ENCODE measurements at regions not wholly inside any gene's neighbourhood (a gene's known extent, or its start where the extent isn't known, plus 50 kb on each side); places are given as distances from the start of the nearest gene placed in this dataset.

GRCh38 chr7:17556247-17556956 lies 257.9 kb downstream of the AHR start:
- no peak overlapping the region for H3K4me3 ChIP-seq (ENCODE audit: low read depth, low read length)
- H3K27ac ChIP-seq (ENCODE audit: low read depth, low read length) = peak overlapping the region; percentile 85
- H2AFZ ChIP-seq (ENCODE audit: low read length, unreplicated experiment) = no peak overlapping the region
- H3K4me1 ChIP-seq (ENCODE audit: control insufficient read depth, insufficient read depth, low read length, unreplicated experiment) = peaks cover 49% of the 10 kb centered on the region
- no peaks in the 10 kb centered on the region for H3K36me3 ChIP-seq (ENCODE audit: insufficient read depth, low read length)
- H3K79me2 ChIP-seq (ENCODE audit: control insufficient read depth, insufficient read depth, low read length, unreplicated experiment) = no peaks in the 10 kb centered on the region
- no peaks in the 10 kb centered on the region for H3K27me3 ChIP-seq (ENCODE audit: insufficient read depth, low read length)

- H3K27me3 ChIP-seq (ENCODE audit: insufficient read depth, low read length) = no peaks in the 10 kb centered on the region
- no peak overlapping the region for H2AFZ ChIP-seq (ENCODE audit: low read length, unreplicated experiment)
- H3K4me3 ChIP-seq (ENCODE audit: low read depth, low read length) = peak overlapping the region; percentile 18
- no peaks in the 10 kb centered on the region for H3K36me3 ChIP-seq (ENCODE audit: insufficient read depth, low read length)
- H3K4me1 ChIP-seq (ENCODE audit: control insufficient read depth, insufficient read depth, low read length, unreplicated experiment) = peaks cover 49% of the 10 kb centered on the region
- peak overlapping the region; percentile 85 for H3K27ac ChIP-seq (ENCODE audit: low read depth, low read length)
- H3K79me2 ChIP-seq (ENCODE audit: control insufficient read depth, insufficient read depth, low read length, unreplicated experiment) = no peaks in the 10 kb centered on the region
These were observed 258.8 kb downstream of the AHR start for GRCh38 chr7:17557251-17557671.

GRCh38 chr7:17558135-17558534 lies 259.7 kb downstream of the AHR start:
- Histone ChIP-seq H3K4me1 (ENCODE audit: control insufficient read depth, insufficient read depth, low read length, unreplicated experiment) (peaks cover 49% of the 10 kb centered on the region), H3K79me2 (ENCODE audit: control insufficient read depth, insufficient read depth, low read length, unreplicated experiment) (no peaks in the 10 kb centered on the region), H3K27me3 (ENCODE audit: insufficient read depth, low read length) (no peaks in the 10 kb centered on the region), H3K36me3 (ENCODE audit: insufficient read depth, low read length) (no peaks in the 10 kb centered on the region), H3K27ac (ENCODE audit: low read depth, low read length) (peak overlapping the region; percentile 85), H2AFZ (ENCODE audit: low read length, unreplicated experiment) (peak overlapping the region; percentile 64), H3K4me3 (ENCODE audit: low read depth, low read length) (peak overlapping the region; percentile 7; the same call in 1 of the 2 replicates)

GRCh38 chr7:17558558-17559332 lies 260.3 kb downstream of the AHR start:
- no peak overlapping the region for H3K4me3 ChIP-seq (ENCODE audit: low read depth, low read length)
- H3K36me3 ChIP-seq (ENCODE audit: insufficient read depth, low read length) = no peaks in the 10 kb centered on the region
- peaks cover 49% of the 10 kb centered on the region for H3K4me1 ChIP-seq (ENCODE audit: control insufficient read depth, insufficient read depth, low read length, unreplicated experiment)
- H3K79me2 ChIP-seq (ENCODE audit: control insufficient read depth, insufficient read depth, low read length, unreplicated experiment) = no peaks in the 10 kb centered on the region
- H2AFZ ChIP-seq (ENCODE audit: low read length, unreplicated experiment) = peak overlapping the region; percentile 64
- no peaks in the 10 kb centered on the region for H3K27me3 ChIP-seq (ENCODE audit: insufficient read depth, low read length)
- peak overlapping the region; percentile 85 for H3K27ac ChIP-seq (ENCODE audit: low read depth, low read length)

- Histone ChIP-seq H3K79me2 (ENCODE audit: control insufficient read depth, insufficient read depth, low read length, unreplicated experiment) (no peaks in the 10 kb centered on the region), H3K4me1 (ENCODE audit: control insufficient read depth, insufficient read depth, low read length, unreplicated experiment) (peaks cover 49% of the 10 kb centered on the region), H3K27me3 (ENCODE audit: insufficient read depth, low read length) (no peaks in the 10 kb centered on the region), H3K27ac (ENCODE audit: low read depth, low read length) (peak overlapping the region; percentile 85), H3K36me3 (ENCODE audit: insufficient read depth, low read length) (no peaks in the 10 kb centered on the region), H2AFZ (ENCODE audit: low read length, unreplicated experiment) (no peak overlapping the region), H3K4me3 (ENCODE audit: low read depth, low read length) (no peak overlapping the region)
These were observed 260.9 kb downstream of the AHR start for GRCh38 chr7:17559388-17559787.

- peaks cover 49% of the 10 kb centered on the region for H3K4me1 ChIP-seq (ENCODE audit: control insufficient read depth, insufficient read depth, low read length, unreplicated experiment)
- no peak overlapping the region for H2AFZ ChIP-seq (ENCODE audit: low read length, unreplicated experiment)
- no peak overlapping the region for H3K4me3 ChIP-seq (ENCODE audit: low read depth, low read length)
- no peak overlapping the region for H3K27ac ChIP-seq (ENCODE audit: low read depth, low read length)
- no peaks in the 10 kb centered on the region for H3K79me2 ChIP-seq (ENCODE audit: control insufficient read depth, insufficient read depth, low read length, unreplicated experiment)
- no peaks in the 10 kb centered on the region for H3K27me3 ChIP-seq (ENCODE audit: insufficient read depth, low read length)
- no peaks in the 10 kb centered on the region for H3K36me3 ChIP-seq (ENCODE audit: insufficient read depth, low read length)
These were observed 262.1 kb downstream of the AHR start for GRCh38 chr7:17560516-17560915.

- no peaks in the 10 kb centered on the region for H3K79me2 ChIP-seq (ENCODE audit: control insufficient read depth, insufficient read depth, low read length, unreplicated experiment)
- no peak overlapping the region for H2AFZ ChIP-seq (ENCODE audit: low read length, unreplicated experiment)
- no peaks in the 10 kb centered on the region for H3K36me3 ChIP-seq (ENCODE audit: insufficient read depth, low read length)
- H3K27me3 ChIP-seq (ENCODE audit: insufficient read depth, low read length) = no peaks in the 10 kb centered on the region
- peaks cover 46% of the 10 kb centered on the region for H3K4me1 ChIP-seq (ENCODE audit: control insufficient read depth, insufficient read depth, low read length, unreplicated experiment)
- no peak overlapping the region for H3K4me3 ChIP-seq (ENCODE audit: low read depth, low read length)
- H3K27ac ChIP-seq (ENCODE audit: low read depth, low read length) = no peak overlapping the region
These were observed 262.5 kb downstream of the AHR start for GRCh38 chr7:17560966-17561365.

GRCh38 chr7:17564678-17565212 lies 266.3 kb downstream of the AHR start:
- Histone ChIP-seq H3K4me3 (ENCODE audit: low read depth, low read length) (no peak overlapping the region), H3K27ac (ENCODE audit: low read depth, low read length) (no peak overlapping the region), H3K4me1 (ENCODE audit: control insufficient read depth, insufficient read depth, low read length, unreplicated experiment) (peaks cover 9% of the 10 kb centered on the region), H3K27me3 (ENCODE audit: insufficient read depth, low read length) (no peaks in the 10 kb centered on the region), H3K79me2 (ENCODE audit: control insufficient read depth, insufficient read depth, low read length, unreplicated experiment) (no peaks in the 10 kb centered on the region), H2AFZ (ENCODE audit: low read length, unreplicated experiment) (no peak overlapping the region), H3K36me3 (ENCODE audit: insufficient read depth, low read length) (no peaks in the 10 kb centered on the region)

GRCh38 chr7:17580141-17580540 lies 281.7 kb downstream of the AHR start:
- Histone ChIP-seq H3K36me3 (ENCODE audit: insufficient read depth, low read length) (no peaks in the 10 kb centered on the region), H3K4me3 (ENCODE audit: low read depth, low read length) (no peak overlapping the region), H2AFZ (ENCODE audit: low read length, unreplicated experiment) (peak overlapping the region; percentile 43), H3K27me3 (ENCODE audit: insufficient read depth, low read length) (no peaks in the 10 kb centered on the region), H3K27ac (ENCODE audit: low read depth, low read length) (peak overlapping the region; percentile 21; the same call in 1 of the 2 replicates), H3K79me2 (ENCODE audit: control insufficient read depth, insufficient read depth, low read length, unreplicated experiment) (no peaks in the 10 kb centered on the region), H3K4me1 (ENCODE audit: control insufficient read depth, insufficient read depth, low read length, unreplicated experiment) (peaks cover 13% of the 10 kb centered on the region)

- no peak overlapping the region for H2AFZ ChIP-seq (ENCODE audit: low read length, unreplicated experiment)
- no peak overlapping the region for H3K4me3 ChIP-seq (ENCODE audit: low read depth, low read length)
- H3K36me3 ChIP-seq (ENCODE audit: insufficient read depth, low read length) = no peaks in the 10 kb centered on the region
- H3K4me1 ChIP-seq (ENCODE audit: control insufficient read depth, insufficient read depth, low read length, unreplicated experiment) = peaks cover 13% of the 10 kb centered on the region
- H3K79me2 ChIP-seq (ENCODE audit: control insufficient read depth, insufficient read depth, low read length, unreplicated experiment) = no peaks in the 10 kb centered on the region
- no peaks in the 10 kb centered on the region for H3K27me3 ChIP-seq (ENCODE audit: insufficient read depth, low read length)
- no peak overlapping the region for H3K27ac ChIP-seq (ENCODE audit: low read depth, low read length)
These were observed 282.4 kb downstream of the AHR start for GRCh38 chr7:17580856-17581255.
